Activated CD8-positive, alpha-beta memory T cell treated with anti-CD3 and anti-CD28 coated beads, Interleukin-2, amount 50 U/mL, for 1 hour (primary cell): ENCODE measurements at regions not wholly inside any gene's neighbourhood (a gene's known extent, or its start where the extent isn't known, plus 50 kb on each side); places are given as distances from the start of the nearest gene placed in this dataset.
"Not testable (repeated sequence)": the region's sequence is repeated elsewhere in the genome, so short reads cannot be mapped to it uniquely, and the experiment has no call there.

Experiments used
- DNase-seq: peaks from one replicate; pipeline ENCODE4 v3.0.0-alpha.2; 2020; ENCODE audit errors: extremely low read depth

DNA sequence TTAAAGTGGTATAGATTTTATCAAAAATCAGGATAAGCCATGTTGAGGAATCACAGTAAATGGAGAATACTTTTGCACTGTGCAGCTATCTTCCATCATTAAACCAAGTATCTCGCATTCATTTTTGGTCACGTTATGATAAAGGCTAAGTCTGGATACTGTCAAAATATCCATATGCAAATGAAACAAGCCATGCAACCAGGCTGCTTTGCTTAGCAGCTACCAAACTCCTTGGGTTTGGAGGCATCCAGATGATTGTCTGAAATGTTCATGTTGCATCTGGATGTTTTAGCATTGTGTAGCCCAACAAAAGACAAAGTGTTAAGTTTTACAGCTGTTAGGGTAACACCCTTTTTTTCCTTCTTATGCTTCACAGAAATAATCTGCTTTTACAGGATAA, 322.9 kb upstream of the MDFIC2 start:
- no peak for DNase-seq

- no peak for DNase-seq
These were observed 319.4 kb upstream of the MDFIC2 start for GRCh38 chr3:70631716-70632307.

- no peak for DNase-seq
These were observed 309.0 kb upstream of the MDFIC2 start for GRCh38 chr3:70621451-70621850.

DNA sequence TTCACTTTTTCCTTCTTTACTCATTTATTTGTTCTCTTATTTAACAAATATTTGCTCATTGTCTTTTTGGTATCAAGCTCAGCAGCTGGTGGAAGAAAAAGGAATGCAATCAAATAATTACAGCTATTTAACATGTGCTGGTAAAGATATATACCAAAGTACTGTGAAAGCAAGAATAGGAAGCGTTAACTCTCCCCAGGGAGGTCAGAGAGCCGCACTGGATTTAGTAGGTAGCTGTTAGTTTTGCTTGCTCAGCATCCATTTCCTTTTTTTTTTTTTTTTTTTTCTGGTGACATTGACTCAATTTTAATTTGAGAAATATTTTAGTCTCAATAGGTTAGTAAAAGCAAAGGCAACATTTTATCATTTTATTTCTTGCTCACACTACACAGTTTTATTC, 308.5 kb upstream of the MDFIC2 start:
- no peak for DNase-seq

DNA sequence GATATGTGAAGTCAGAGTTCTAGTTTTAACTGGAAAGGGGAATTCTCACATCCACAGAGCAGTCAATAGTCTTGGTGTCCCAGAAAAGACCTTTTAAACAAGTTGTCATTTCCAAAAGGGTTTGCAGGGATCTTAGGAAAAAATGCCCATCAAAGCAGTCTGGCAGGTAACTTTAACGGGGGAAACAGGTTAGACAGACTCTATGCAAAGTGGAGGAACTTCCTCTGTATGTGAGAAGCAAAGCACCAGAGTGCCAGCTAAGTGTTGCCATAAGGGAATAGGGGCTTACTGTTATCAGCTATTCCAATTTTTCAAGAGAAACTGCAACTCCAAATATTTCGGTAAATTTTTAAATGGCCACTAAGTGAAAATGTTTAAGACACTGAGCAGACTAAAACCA, 307.9 kb upstream of the MDFIC2 start:
- no peak for DNase-seq

- DNase-seq: no peak
These were observed 305.7 kb upstream of the MDFIC2 start for GRCh38 chr3:70618151-70618550.

- not testable (repeated sequence) for DNase-seq
These were observed 304.9 kb upstream of the MDFIC2 start for GRCh38 chr3:70617349-70617748.

DNA sequence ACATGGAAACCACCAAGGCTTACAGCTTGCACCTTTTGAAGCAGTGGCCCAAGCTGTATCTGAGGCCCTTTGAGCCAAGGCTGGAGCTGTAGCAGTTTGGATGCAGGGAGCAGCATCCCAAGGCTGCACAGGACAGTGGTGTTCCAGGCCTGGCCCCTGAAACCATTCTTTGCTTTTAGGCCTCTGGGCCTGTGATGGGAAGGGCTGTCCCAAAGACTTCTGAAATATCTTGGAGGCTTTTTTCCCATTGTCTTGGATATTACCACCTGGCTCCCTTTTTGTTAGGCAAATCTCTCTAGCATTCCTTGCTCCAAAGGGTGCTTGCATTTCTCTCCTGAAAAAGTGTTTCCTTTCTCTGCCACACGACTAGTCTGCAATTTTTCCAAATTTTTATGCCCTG, 302.8 kb upstream of the MDFIC2 start:
- DNase-seq: no peak

- DNase-seq: no peak
These were observed 301.7 kb upstream of the MDFIC2 start for GRCh38 chr3:70614111-70614510.

DNA sequence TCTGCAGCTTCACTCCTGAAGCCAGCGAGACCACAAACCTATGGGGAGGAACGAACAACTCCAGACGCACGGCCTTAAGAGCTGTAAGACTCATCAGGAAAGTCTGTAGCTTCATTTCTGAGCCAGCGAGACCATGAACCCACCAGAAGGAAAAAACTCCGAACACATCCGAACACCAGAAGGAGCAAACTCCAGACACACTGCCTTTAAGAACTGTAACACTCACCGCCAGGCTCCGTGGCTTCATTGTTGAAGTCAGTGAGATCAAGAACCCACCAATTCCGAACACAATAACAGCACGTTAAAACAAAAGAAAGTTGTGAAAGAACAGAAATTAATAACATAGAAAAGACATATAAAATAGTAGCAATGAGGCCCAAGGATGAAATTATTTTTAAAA, 300.5 kb upstream of the MDFIC2 start:
- DNase-seq: no peak

GRCh38 chr3:70611667-70612277, 299.3 kb upstream of the MDFIC2 start:
- DNase-seq: not testable (repeated sequence)

DNA sequence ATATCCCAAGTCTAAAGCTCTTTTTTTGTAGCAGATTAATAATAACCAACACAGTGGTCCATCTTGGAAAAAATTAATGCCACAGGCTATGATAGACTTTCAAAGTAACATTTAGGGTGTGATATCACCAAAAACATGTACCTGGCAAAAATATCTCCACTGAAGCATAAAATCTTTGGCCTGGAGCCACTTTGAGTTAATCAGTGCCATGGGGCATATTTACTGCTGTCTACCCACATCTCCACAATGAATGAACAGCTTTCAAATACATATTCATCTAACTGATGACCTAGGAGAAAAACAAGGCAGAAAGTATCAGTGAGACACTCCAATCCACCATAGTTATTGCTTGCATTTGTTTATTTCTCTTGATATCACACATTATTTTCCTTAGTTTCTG, 296.0 kb upstream of the MDFIC2 start:
- no peak for DNase-seq

DNA sequence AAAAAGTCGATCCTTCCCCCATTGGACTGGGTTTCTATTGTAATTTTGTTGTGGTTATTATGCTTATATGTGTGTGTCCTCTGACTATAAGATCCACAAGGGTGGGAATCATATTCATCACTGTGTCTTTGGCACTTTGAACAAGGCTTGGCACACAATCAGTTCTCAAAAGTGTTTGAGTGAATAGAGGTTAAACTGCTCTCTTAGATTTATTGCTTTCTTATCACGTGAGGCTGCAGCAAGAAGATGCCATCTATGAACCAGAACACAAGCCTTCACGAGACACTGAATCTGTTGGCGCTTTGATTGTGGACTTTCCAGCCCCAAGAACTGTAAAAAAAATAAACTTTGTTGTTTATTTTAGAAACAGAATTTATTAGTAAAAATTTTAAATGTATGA, 295.0 kb upstream of the MDFIC2 start:
- no peak for DNase-seq

GRCh38 chr3:70606018-70606417, 293.6 kb upstream of the MDFIC2 start:
- no peak for DNase-seq

GRCh38 chr3:70603103-70603502, 290.7 kb upstream of the MDFIC2 start:
- DNase-seq: no peak

DNA sequence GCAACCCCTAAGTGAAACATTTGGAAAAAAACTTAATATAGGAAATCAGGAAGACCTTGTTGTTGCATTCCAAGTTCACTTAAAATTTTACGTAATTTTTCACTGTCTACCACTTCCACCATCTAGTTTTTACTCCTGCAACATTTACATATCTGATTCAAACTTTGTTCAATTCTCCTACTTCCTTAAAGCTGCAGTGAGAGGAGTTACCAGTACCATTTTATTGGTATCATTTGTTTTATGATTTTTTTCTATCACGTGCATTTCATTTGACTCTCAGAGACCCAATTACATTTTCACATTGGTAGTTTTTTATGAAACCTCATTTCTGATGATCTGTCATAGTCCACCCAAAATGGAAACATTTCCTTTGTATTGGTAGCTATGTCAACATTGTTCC, 284.9 kb upstream of the MDFIC2 start:
- DNase-seq: no peak

DNA sequence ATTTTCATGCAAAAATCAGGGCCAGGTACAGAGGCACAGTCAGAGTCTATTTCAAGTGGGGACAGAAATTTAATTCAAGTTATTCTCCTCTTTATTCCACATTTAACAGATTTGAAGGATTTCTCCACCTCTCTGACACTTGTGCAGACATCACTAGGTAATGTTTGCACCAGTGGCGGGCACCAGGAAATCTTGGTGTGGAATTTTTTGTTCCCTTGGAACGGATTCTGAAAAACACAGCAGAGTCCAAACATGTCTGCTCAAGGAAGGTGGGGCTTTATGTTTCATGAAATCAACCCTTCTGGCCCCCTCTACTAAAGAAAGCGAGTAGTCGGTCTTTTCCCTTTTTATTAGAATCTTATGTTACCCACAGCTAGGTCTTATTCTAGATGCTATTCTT, 271.2 kb upstream of the MDFIC2 start:
- DNase-seq: no peak

- no peak for DNase-seq
These were observed 270.4 kb upstream of the MDFIC2 start for GRCh38 chr3:70582803-70583202.

- no peak for DNase-seq
These were observed 267.6 kb upstream of the MDFIC2 start for GRCh38 chr3:70580021-70580420.

GRCh38 chr3:70571696-70572095, 259.3 kb upstream of the MDFIC2 start:
- no peak for DNase-seq

DNA sequence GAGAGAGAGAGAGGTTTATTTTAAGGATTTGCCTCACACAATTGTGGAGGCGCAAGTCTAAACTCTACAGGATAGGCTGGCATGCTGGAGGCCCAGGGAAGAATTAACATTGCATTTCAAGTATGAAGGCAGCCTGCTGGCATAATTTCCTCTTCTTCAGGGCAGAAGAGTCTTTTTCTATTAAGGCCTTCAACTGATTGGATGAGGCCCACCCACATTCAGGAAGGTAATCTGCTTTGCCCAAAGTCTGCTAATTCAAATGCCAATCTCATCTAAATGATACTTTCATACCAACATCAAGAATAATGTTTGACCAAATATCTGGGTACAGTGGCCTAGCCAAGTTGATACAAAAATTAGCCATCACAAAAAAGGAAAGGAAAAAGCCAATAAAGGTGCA, 258.1 kb upstream of the MDFIC2 start:
- DNase-seq: no peak

DNA sequence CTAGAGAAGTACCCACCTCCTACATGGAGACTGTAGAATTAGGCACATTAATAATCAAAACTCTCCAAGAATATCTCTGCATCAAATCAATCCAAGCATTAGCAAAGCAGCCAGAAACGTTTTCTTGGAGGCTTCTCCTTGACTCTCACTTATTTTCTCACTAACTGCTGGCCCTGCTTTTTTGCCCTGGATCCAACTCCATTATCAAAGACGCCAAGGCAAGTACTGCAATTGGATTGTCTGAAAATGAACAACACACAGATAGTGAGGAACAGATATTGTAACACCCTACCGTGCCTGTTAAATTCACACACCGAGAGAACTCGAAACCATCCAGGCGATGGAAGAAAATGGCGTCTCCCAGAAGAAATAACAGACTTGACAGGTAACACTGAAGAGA, 256.2 kb upstream of the MDFIC2 start:
- no peak for DNase-seq

DNA sequence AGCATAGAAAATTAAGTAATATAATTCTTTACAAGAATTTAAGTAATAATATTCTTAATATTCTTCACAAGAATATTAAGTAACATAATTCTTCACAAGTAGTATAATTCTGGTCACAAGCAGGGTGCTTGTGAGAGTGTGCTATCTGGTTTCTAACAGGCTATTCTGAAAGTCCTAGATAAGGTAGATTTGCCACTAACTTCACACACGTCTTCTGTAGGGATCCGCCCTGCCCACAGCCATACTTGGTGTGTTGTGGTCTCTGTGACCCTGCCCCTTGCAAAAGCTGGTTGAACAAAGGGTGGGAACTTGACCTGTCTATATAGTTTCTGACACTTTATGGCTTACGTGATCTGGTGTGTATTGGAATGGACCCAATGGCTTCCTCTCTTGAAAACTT, 253.4 kb upstream of the MDFIC2 start:
- DNase-seq: no peak

DNA sequence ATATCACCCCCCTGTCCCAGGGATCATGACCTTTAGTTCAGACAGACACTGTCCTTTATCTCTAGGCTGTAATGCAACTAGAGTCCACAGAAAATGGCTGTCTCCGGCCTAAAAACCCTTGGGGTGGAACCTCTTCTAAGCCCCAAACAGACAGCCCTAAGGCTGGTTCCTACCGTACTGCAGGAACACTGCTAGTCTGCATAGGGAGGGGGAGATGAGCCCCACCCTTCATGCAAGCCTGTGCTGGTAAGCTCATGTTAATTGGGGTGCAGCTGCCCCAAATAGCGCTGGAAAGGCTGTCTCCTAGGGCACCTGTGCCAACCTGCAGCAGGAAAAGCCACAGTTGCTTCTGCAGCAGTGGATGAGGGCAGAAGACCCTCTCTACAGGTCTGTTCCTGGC, 252.1 kb upstream of the MDFIC2 start:
- DNase-seq: no peak
